Peyer's patch (tissue), 4 donors: ENCODE measurements at regions not wholly inside any gene's neighbourhood (a gene's known extent, or its start where the extent isn't known, plus 50 kb on each side); places are given as distances from the start of the nearest gene placed in this dataset.

ENCODE experiments used
- DNase-seq, 3 donors: peaks; one replicate each; pipeline ENCODE4 v3.0.0-alpha.2; 2017 to 2019
- H3K27ac ChIP-seq, 4 donors: fragments of 200-600 bp; sonication (generic); one replicate each; pipeline ENCODE4 v1.5.1; 2016 to 2019
- H3K27me3 ChIP-seq, 2 donors: fragments of 200-600 bp; sonication (generic); one replicate each; pipeline ENCODE4 v1.5.1; 2019
- H3K36me3 ChIP-seq, 3 donors: fragments of 200-600 bp; sonication (generic); one replicate each; pipeline ENCODE4 v1.5.1; 2016 to 2019
- H3K4me1 ChIP-seq, 4 donors: fragments of 200-600 bp; sonication (generic); one replicate each; pipeline ENCODE4 v1.5.1; 2016 to 2019
- H3K4me3 ChIP-seq, 4 donors: fragments of 200-600 bp; sonication (generic); 1 replicate in 3 of 4; 2 replicates in 1 of 4; pipeline ENCODE4 v1.5.1; 2016 to 2019; ENCODE audit warnings: mild to moderate bottlenecking in 1 of 4
- H3K9me3 ChIP-seq, 4 donors: fragments of 200-600 bp; sonication (generic); one replicate each; pipeline ENCODE4 v1.5.1; 2016 to 2019; ENCODE audit warnings: mild to moderate bottlenecking in 1 of 4
- CTCF ChIP-seq, 6 experiments: fragments of 450-650 bp in 4 of 6; fragments of 200-600 bp in 2 of 6; sonication (generic) in 1 of 6; IDR thresholded peaks; one replicate each; pipeline ENCODE4 v1.5.1; 2017 to 2019; ENCODE audit warnings: antibody characterized with exemption in 6 of 6, mild to moderate bottlenecking in 3 of 6, moderate library complexity in 1 of 6
- POLR2A ChIP-seq, 2 donors: fragments of 450-650 bp; IDR thresholded peaks; one replicate each; pipeline ENCODE4 v1.5.1; 2017; ENCODE audit warnings: antibody characterized with exemption in 2 of 2, mild to moderate bottlenecking in 2 of 2, moderate library complexity in 2 of 2
- small RNA-seq, 2 donors: library from RNA; depleted of rRNA; stranded (forward); fragments of <200 nt; gene quantifications; one replicate each; pipeline ENCODE3, GENCODE V24; 2016

- H3K9me3 ChIP-seq, result no peaks in the 10 kb centered on the region
- no peak overlapping the region for H3K27ac ChIP-seq
- H3K27me3 ChIP-seq, result no peaks in the 10 kb centered on the region
- no peaks in the 10 kb centered on the region for H3K36me3 ChIP-seq
- no peak overlapping the region for H3K4me3 ChIP-seq
- no peak for DNase-seq
- no peaks in the 10 kb centered on the region for H3K4me1 ChIP-seq
- TF ChIP-seq POLR2A (IDR thresholded peaks at IDR 0.05) (no peak), CTCF (IDR thresholded peaks at IDR 0.05) (no peak)
Measured at GRCh38 chr15:68000754-68001153, 53.4 kb upstream of the PIAS1 start.

DNA sequence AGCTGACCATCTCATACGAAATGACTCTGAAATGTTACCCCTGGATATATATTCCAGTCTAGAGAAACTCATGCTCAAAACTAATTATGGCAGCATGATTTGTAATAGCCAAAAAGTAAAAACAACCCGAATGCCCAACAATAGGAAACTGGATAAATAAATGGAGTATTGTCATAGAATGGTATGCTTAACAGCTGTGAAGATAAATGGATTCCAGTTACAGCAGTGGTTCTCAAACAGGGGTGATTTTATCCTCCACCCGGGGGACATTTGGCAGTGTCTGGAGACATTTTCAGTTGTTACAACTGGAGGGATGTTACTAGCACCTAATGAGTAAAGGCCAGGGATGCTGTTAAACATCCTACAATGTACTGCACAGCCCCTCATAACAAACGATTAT lies 52.3 kb upstream of the PIAS1 start:
- no peak overlapping the region for H3K27ac ChIP-seq
- H3K27me3 ChIP-seq, result no peaks in the 10 kb centered on the region
- H3K9me3 ChIP-seq, result no peaks in the 10 kb centered on the region
- H3K4me1 ChIP-seq, result no peaks in the 10 kb centered on the region
- TF ChIP-seq CTCF (IDR thresholded peaks at IDR 0.05) (no peak), POLR2A (IDR thresholded peaks at IDR 0.05) (no peak)
- no peak for DNase-seq
- no peaks in the 10 kb centered on the region for H3K36me3 ChIP-seq
- no peak overlapping the region for H3K4me3 ChIP-seq

GRCh38 chr15:68003297-68003696 lies 50.8 kb upstream of the PIAS1 start:
- H3K36me3 ChIP-seq, result no peaks in the 10 kb centered on the region
- no peak overlapping the region for H3K4me3 ChIP-seq
- H3K4me1 ChIP-seq, result no peaks in the 10 kb centered on the region
- DNase-seq, result no peak
- TF ChIP-seq CTCF (IDR thresholded peaks at IDR 0.05), result no peak
- TF ChIP-seq POLR2A (IDR thresholded peaks at IDR 0.05), result no peak
- no peaks in the 10 kb centered on the region for H3K27me3 ChIP-seq
- H3K9me3 ChIP-seq, result no peaks in the 10 kb centered on the region
- H3K27ac ChIP-seq, result no peak overlapping the region

Small RNA genes in the stretch of these regions (small RNA-seq; reads per million reads assigned to genes)
- gene AC022254.1, result 0 reads per million in 2 donors
